HepG2 (cell line): ENCODE measurements at regions not wholly inside any gene's neighbourhood (a gene's known extent, or its start where the extent isn't known, plus 50 kb on each side); places are given as distances from the start of the nearest gene placed in this dataset.

Source experiments
- ATAC-seq: fragments of 200-7000 bp; cut with Tn5 transposase; 3 replicates; pipeline ENCODE4 v1.9.1; 2020; ENCODE audit warnings: mild to moderate bottlenecking, moderate library complexity
- BruUV-seq: library from RNA; stranded (reverse); fragments of 400-500 nt; replicated peaks from 2 replicates; lab custom pipeline; 2021; lab: Mats Ljungman, UMichigan
- CTCF ChIA-PET: fragments of 300-600 bp; formaldehyde crosslinking; extraction: SDS; loops from one replicate; lab custom pipeline; 2021; ENCODE audit warnings: low total read pairs, inconsistent platforms, low intra/inter-chr PET ratio; lab: Yijun Ruan, JAX
- POLR2A ChIA-PET: fragments of 350-600 bp; sonication (Branson Sonifier 250); formaldehyde crosslinking; loops from one replicate; lab custom pipeline; 2020; ENCODE audit warnings: antibody characterized with exemption, inconsistent platforms; lab: Yijun Ruan, JAX
- DNase-seq: peaks from one replicate; pipeline ENCODE4 v3.0.0-alpha.2; 2015; ENCODE audit warnings: low spot score
- FAIRE-seq: peaks from 3 replicates; lab custom pipeline; 2011; peaks lifted over from hg19 to GRCh38; lab: Jason Lieb, UNC
- H2AFZ ChIP-seq: one replicate; pipeline ENCODE4 v1.6.1; 2011; ENCODE audit warnings: low read length, inconsistent platforms
- H3K27ac ChIP-seq: fragments of 300-600 bp; 3 replicates; pipeline ENCODE4 v1.8.0; 2011; ENCODE audit warnings: mixed run types, mild to moderate bottlenecking, mixed read lengths, low read length, inconsistent platforms; ENCODE audit not compliant: insufficient read depth; ENCODE audit errors: extremely low read length
- H3K27me3 ChIP-seq, 2 experiments: fragments of 200-600 bp in 1 of 2; 2 replicates in 1 of 2; 3 replicates in 1 of 2; pipeline versions ENCODE4 v1.6.0 to v1.8.0; 2011; ENCODE audit warnings: low read length in 2 of 2, mild to moderate bottlenecking in 2 of 2, moderate library complexity in 2 of 2, inconsistent platforms in 1 of 2; ENCODE audit not compliant: insufficient read depth in 2 of 2, control insufficient read depth in 1 of 2
- H3K36me3 ChIP-seq, 2 experiments: fragments of 200-600 bp in 1 of 2; replicated peaks in 1 of 2; 2 replicates in 1 of 2; 3 replicates in 1 of 2; pipeline versions ENCODE4 v1.5.1 to v1.8.0; 2011; ENCODE audit warnings: low read length in 2 of 2, inconsistent platforms in 1 of 2; ENCODE audit not compliant: insufficient read depth in 2 of 2, control insufficient read depth in 1 of 2
- H3K4me1 ChIP-seq: 2 replicates; pipeline ENCODE4 v1.5.1; 2012; ENCODE audit warnings: low read length, inconsistent platforms; ENCODE audit not compliant: insufficient read depth
- H3K4me2 ChIP-seq: 2 replicates; pipeline ENCODE4 v1.6.0; 2011; ENCODE audit warnings: low read depth, low read length, inconsistent platforms
- H3K4me3 ChIP-seq, 3 experiments: fragments of 200-600 bp in 1 of 3; sonication (generic), shearing (Covaris generic) in 1 of 3; replicated peaks in 1 of 3; 2 replicates each; pipeline ENCODE4 v1.5.1; 2011 to 2016; ENCODE audit warnings: low read length in 3 of 3, inconsistent platforms in 2 of 3, low read depth in 2 of 3, mild to moderate bottlenecking in 2 of 3, control low read depth in 1 of 3, mixed read lengths in 1 of 3; ENCODE audit not compliant: insufficient read depth in 1 of 3
- H3K79me2 ChIP-seq: one replicate; pipeline ENCODE4 v1.6.1; 2011; ENCODE audit warnings: low read length, inconsistent platforms; ENCODE audit not compliant: insufficient read depth
- H3K9ac ChIP-seq: 2 replicates; pipeline ENCODE4 v1.6.0; 2011; ENCODE audit warnings: mild to moderate bottlenecking, low read depth, low read length, inconsistent platforms; ENCODE audit not compliant: insufficient read depth
- H3K9me3 ChIP-seq: 2 replicates; pipeline ENCODE4 v1.5.1; 2012; ENCODE audit warnings: mild to moderate bottlenecking, low read length
- H4K20me1 ChIP-seq: 2 replicates; pipeline ENCODE4 v1.6.0; 2011; ENCODE audit warnings: inconsistent platforms, mild to moderate bottlenecking, low read length, moderate library complexity; ENCODE audit not compliant: insufficient read depth
- ESRRA ChIP-seq: sonication (generic); formaldehyde crosslinking; IDR thresholded peaks from 2 replicates; pipeline ENCODE4 v1.5.1; 2020; ENCODE audit warnings: mild to moderate bottlenecking, low read depth, missing genetic modification reagents
- JUND ChIP-seq: sonication (generic); formaldehyde crosslinking; IDR thresholded peaks from 2 replicates; pipeline ENCODE4 v1.8.0; 2022; ENCODE audit warnings: mild to moderate bottlenecking, missing genetic modification reagents
- KLF16 ChIP-seq, 2 experiments: sonication (generic) in 1 of 2; formaldehyde crosslinking in 1 of 2; IDR thresholded peaks; 2 replicates each; pipeline versions ENCODE4 v1.6.1 to v1.8.0; 2016 to 2023; ENCODE audit warnings: missing genetic modification reagents in 2 of 2, missing compliant biosample characterization in 1 of 2
- LCORL ChIP-seq, 2 experiments: fragments of 450-650 bp in 1 of 2; sonication (generic) in 1 of 2; formaldehyde crosslinking in 1 of 2; IDR thresholded peaks; 2 replicates each; pipeline versions ENCODE4 v1.5.0 to v1.6.1; 2017 to 2020; ENCODE audit warnings: antibody characterized with exemption in 1 of 2, missing genetic modification reagents in 1 of 2
- MEF2D ChIP-seq: sonication (generic); formaldehyde crosslinking; IDR thresholded peaks from 2 replicates; pipeline ENCODE4 v1.5.1; 2020; ENCODE audit warnings: mild to moderate bottlenecking, missing genetic modification reagents
- MXI1 ChIP-seq: IDR thresholded peaks from 3 replicates; pipeline ENCODE4 v1.6.1; 2012; ENCODE audit warnings: low read depth, low read length, inconsistent platforms, borderline replicate concordance
- NCOA2 ChIP-seq: sonication (generic); formaldehyde crosslinking; IDR thresholded peaks from 2 replicates; pipeline ENCODE4 v1.8.0; 2022; ENCODE audit warnings: inconsistent platforms
- RNF2 ChIP-seq: fragments of 450-650 bp; conservative IDR thresholded peaks from 2 replicates; pipeline ENCODE4 v1.6.1; 2016; ENCODE audit warnings: low read depth
- SNAPC4 ChIP-seq: sonication (generic); formaldehyde crosslinking; IDR thresholded peaks from 2 replicates; pipeline ENCODE4 v1.4.0; 2020; ENCODE audit warnings: mild to moderate bottlenecking, missing genetic modification reagents
- STAG1 ChIP-seq: sonication (generic); formaldehyde crosslinking; IDR thresholded peaks from 2 replicates; pipeline ENCODE4 v1.4.0; 2020; ENCODE audit warnings: missing genetic modification reagents
- ZNF83 ChIP-seq: sonication (generic); formaldehyde crosslinking; IDR thresholded peaks from 2 replicates; pipeline ENCODE4 v1.4.0; 2020; ENCODE audit warnings: missing genetic modification reagents, mild to moderate bottlenecking, borderline replicate concordance
- WGBS: methylation state at CpG from one replicate; pipeline ENCODE4 v1.1.6; 2017; ENCODE audit warnings: low lambda C conversion rate; 5-methylcytosine and 5-hydroxymethylcytosine counted together
- in situ Hi-C: cut with HindIII; loops from 2 replicates; pipeline ENCODE4 v1.10.0; 2017; ENCODE audit warnings: low pct_unique_long_range_greater_than_20kb; ENCODE audit not compliant: extremely low pct_ligation_motif_present
- intact Hi-C: fragments of 100-400 bp; cut with micrococcal nuclease; formaldehyde crosslinking; loops from one replicate; pipeline ENCODE4 v1.10.0; 2022; ENCODE audit not compliant: unreplicated experiment
- TF ChIP-seq, protein P1 (sequence below): sonication (generic); formaldehyde crosslinking; IDR thresholded peaks from 2 replicates; pipeline ENCODE4 v1.5.0; 2020; ENCODE audit warnings: mild to moderate bottlenecking, missing genetic modification reagents, moderate library complexity

GRCh38 chr3:181948286-181948685 is 236.6 kb downstream of the SOX2 start:
- in situ Hi-C loops: no loop called here
- no peak for TF ChIP-seq LCORL (IDR thresholded peaks at IDR 0.05)
- no peak for TF ChIP-seq LCORL (CRISPR knock-in tag; IDR thresholded peaks at IDR 0.05)
- TF ChIP-seq, protein P1, sequence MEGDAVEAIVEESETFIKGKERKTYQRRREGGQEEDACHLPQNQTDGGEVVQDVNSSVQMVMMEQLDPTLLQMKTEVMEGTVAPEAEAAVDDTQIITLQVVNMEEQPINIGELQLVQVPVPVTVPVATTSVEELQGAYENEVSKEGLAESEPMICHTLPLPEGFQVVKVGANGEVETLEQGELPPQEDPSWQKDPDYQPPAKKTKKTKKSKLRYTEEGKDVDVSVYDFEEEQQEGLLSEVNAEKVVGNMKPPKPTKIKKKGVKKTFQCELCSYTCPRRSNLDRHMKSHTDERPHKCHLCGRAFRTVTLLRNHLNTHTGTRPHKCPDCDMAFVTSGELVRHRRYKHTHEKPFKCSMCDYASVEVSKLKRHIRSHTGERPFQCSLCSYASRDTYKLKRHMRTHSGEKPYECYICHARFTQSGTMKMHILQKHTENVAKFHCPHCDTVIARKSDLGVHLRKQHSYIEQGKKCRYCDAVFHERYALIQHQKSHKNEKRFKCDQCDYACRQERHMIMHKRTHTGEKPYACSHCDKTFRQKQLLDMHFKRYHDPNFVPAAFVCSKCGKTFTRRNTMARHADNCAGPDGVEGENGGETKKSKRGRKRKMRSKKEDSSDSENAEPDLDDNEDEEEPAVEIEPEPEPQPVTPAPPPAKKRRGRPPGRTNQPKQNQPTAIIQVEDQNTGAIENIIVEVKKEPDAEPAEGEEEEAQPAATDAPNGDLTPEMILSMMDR (CRISPR knock-in tag): peak; percentile 39
- no peak for TF ChIP-seq MEF2D (CRISPR knock-in tag)
- TF ChIP-seq STAG1 (CRISPR knock-in tag): peak; percentile 76
- no peak for TF ChIP-seq NCOA2 (CRISPR knock-in tag)
- TF ChIP-seq, all 625 proteins: peak for 2
- ChIA-PET POLR2A (no interaction called here), CTCF (interaction anchor here (1.7 kb wide), 1 partner anchor 310 kb away, joined by 3 read pairs; no protein-coding TSS in a partner anchor)
- Histone ChIP-seq H2AFZ (no peak overlapping the region), H3K79me2 (no peaks in the 10 kb centered on the region), H3K36me3 (no peaks in the 10 kb centered on the region), H4K20me1 (no peaks in the 10 kb centered on the region), H3K9me3 (no peaks in the 10 kb centered on the region), H3K4me3 (no peak overlapping the region), H3K27ac (no peak overlapping the region), H3K9ac (no peak overlapping the region), H3K27me3 (no peaks in the 10 kb centered on the region), H3K4me1 (no peaks in the 10 kb centered on the region), H3K4me2 (no peak overlapping the region)
- FAIRE-seq: no peak
- WGBS: 9% methylated on average over 2 of the region's 2 CpGs
- DNase-seq: no peak
- BruUV-seq: no TSS peak
- ATAC-seq: 0 out of 3 replicates have a peak, but pooled peaks have one; percentile 43
- intact Hi-C loops: loop anchor here (1.0 to 10.0 kb wide), 2 partner anchors 243 to 310 kb away; no protein-coding TSS in a partner anchor

DNA sequence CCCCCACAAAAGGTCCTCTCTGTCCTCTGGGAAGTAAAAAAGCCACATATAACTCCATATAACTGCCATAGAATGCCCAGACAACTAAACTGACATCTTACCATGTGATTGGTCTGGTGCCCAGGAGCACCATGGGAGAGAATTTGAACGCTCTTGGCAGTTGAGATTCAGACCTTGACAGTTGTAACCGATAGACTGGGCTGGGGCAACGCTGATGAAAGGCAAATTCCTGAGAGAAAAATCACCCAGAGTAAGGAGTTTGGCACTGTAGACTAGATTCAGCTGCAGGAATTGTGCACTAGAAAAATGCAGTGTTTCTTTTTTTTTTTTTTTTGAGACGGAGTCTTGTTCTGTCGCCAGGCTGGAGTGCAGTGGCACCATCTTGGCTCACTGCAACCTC is 240.5 kb downstream of the SOX2 start:
- no peak for TF ChIP-seq MXI1
- no peak for TF ChIP-seq KLF16 (CRISPR knock-in tag; IDR thresholded peaks at IDR 0.05)
- no peak for TF ChIP-seq SNAPC4 (CRISPR knock-in tag)
- no peak for TF ChIP-seq JUND (CRISPR knock-in tag)
- TF ChIP-seq ESRRA (CRISPR knock-in tag): no peak
- TF ChIP-seq ZNF83 (CRISPR knock-in tag): no peak
- no peak for TF ChIP-seq RNF2
- 39% methylated on average over 5 of the region's 5 CpGs for WGBS
- no peak overlapping the region for H3K4me3 ChIP-seq
- ChIA-PET CTCF (no interaction called here), POLR2A (no interaction called here)
- H3K27me3 ChIP-seq: no peaks in the 10 kb centered on the region
- BruUV-seq: no TSS peak
- DNase-seq (no peak), ATAC-seq (no peak), FAIRE-seq (no peak)
- H2AFZ ChIP-seq: no peak overlapping the region
- no peak overlapping the region for H3K4me2 ChIP-seq
- no peak overlapping the region for H3K27ac ChIP-seq
- no peak overlapping the region for H3K9ac ChIP-seq
- H4K20me1 ChIP-seq: no peaks in the 10 kb centered on the region
- no peaks in the 10 kb centered on the region for H3K9me3 ChIP-seq
- H3K79me2 ChIP-seq: no peaks in the 10 kb centered on the region
- no peaks in the 10 kb centered on the region for H3K4me1 ChIP-seq
- intact Hi-C loops: no loop called here
- in situ Hi-C loops: loop anchor here (10.0 kb wide), 1 partner anchor 303 kb away; no protein-coding TSS in a partner anchor
- no peaks in the 10 kb centered on the region for H3K36me3 ChIP-seq
